H1 (cell line): ENCODE measurements at regions not wholly inside any gene's neighbourhood (a gene's known extent, or its start where the extent isn't known, plus 50 kb on each side); places are given as distances from the start of the nearest gene placed in this dataset.

Experiments
- CTCF ChIA-PET: fragments of 300-600 bp; sonication (Branson Sonifier 250); formaldehyde crosslinking; loops from one replicate; lab custom pipeline; 2021; ENCODE audit not compliant: partially characterized antibody; lab: Charles Lee
- POLR2A ChIA-PET: fragments of 300-600 bp; sonication (Branson Sonifier 250); formaldehyde crosslinking; loops from one replicate; lab custom pipeline; 2021; ENCODE audit warnings: inconsistent platforms; ENCODE audit not compliant: partially characterized antibody; lab: Charles Lee
- DNase-seq, 2 experiments: peaks; one replicate each; pipeline versions ENCODE4 v3.0.0 to v3.0.0-alpha.2; 2010 to 2022; ENCODE audit warnings: low spot score in 2 of 2, low read depth in 1 of 2, mixed read lengths in 1 of 2
- FAIRE-seq: peaks from 2 replicates; lab custom pipeline; 2011; peaks lifted over from hg19 to GRCh38; lab: Jason Lieb, UNC
- H2AFZ ChIP-seq: 2 replicates; pipeline ENCODE4 v1.8.1; 2012; ENCODE audit warnings: low read length, inconsistent platforms
- H2AK5ac ChIP-seq: 2 replicates; pipeline ENCODE4 v1.6.1; 2013; ENCODE audit warnings: low read depth, low read length
- H2BK120ac ChIP-seq: replicated peaks from 2 replicates; pipeline ENCODE3; 2013; ENCODE audit warnings: low read depth, low read length, inconsistent platforms
- H2BK12ac ChIP-seq: 2 replicates; pipeline ENCODE4 v1.6.1; 2013; ENCODE audit warnings: low read depth, low read length
- H2BK15ac ChIP-seq: 2 replicates; pipeline ENCODE4 v1.6.1; 2013; ENCODE audit warnings: low read length
- H2BK20ac ChIP-seq: 2 replicates; pipeline ENCODE4 v1.6.1; 2013; ENCODE audit warnings: low read length
- H2BK5ac ChIP-seq: 2 replicates; pipeline ENCODE4 v1.6.1; 2013; ENCODE audit warnings: low read depth, low read length
- H3K14ac ChIP-seq: 2 replicates; pipeline ENCODE4 v1.6.1; 2013; ENCODE audit warnings: inconsistent platforms; ENCODE audit not compliant: insufficient read length
- H3K18ac ChIP-seq: 2 replicates; pipeline ENCODE4 v1.6.1; 2013; ENCODE audit warnings: low read length; ENCODE audit errors: extremely low read depth
- H3K23ac ChIP-seq: 2 replicates; pipeline ENCODE4 v1.6.1; 2013; ENCODE audit warnings: inconsistent platforms; ENCODE audit not compliant: insufficient read length
- H3K23me2 ChIP-seq: 2 replicates; pipeline ENCODE4 v1.6.1; 2013; ENCODE audit warnings: low read depth, low read length
- H3K27ac ChIP-seq: 2 replicates; pipeline ENCODE4 v1.6.1; 2011; ENCODE audit warnings: low read depth, low read length, inconsistent platforms
- H3K27me3 ChIP-seq, 4 experiments: replicated peaks in 1 of 4; 1 replicate in 1 of 4; 2 replicates in 3 of 4; pipeline versions ENCODE4 v1.6.1 to v1.8.1; 2011 to 2013; ENCODE audit warnings: low read length in 3 of 4, mild to moderate bottlenecking in 3 of 4, inconsistent platforms in 2 of 4, mixed read lengths in 2 of 4, moderate library complexity in 1 of 4; ENCODE audit not compliant: control insufficient read depth in 3 of 4, insufficient read depth in 3 of 4; ENCODE audit errors: extremely low read depth in 1 of 4
- H3K36me3 ChIP-seq, 4 experiments: 2 replicates each; pipeline versions ENCODE4 v1.6.1 to v1.8.1; 2011 to 2013; ENCODE audit warnings: mild to moderate bottlenecking in 4 of 4, low read length in 3 of 4, moderate library complexity in 2 of 4, control low read depth in 1 of 4, inconsistent platforms in 1 of 4; ENCODE audit not compliant: insufficient read depth in 4 of 4, control insufficient read depth in 2 of 4
- H3K4ac ChIP-seq: replicated peaks from 2 replicates; pipeline ENCODE3; 2013; ENCODE audit warnings: low read length, low read depth, mixed read lengths, inconsistent platforms; ENCODE audit not compliant: insufficient read length
- H3K4me1 ChIP-seq, 4 experiments: replicated peaks in 1 of 4; 1 replicate in 1 of 4; 2 replicates in 3 of 4; pipeline versions ENCODE4 v1.6.1 to v1.8.1; 2011 to 2013; ENCODE audit warnings: low read length in 3 of 4, inconsistent platforms in 2 of 4, mixed read lengths in 1 of 4; ENCODE audit not compliant: insufficient read depth in 4 of 4, control insufficient read depth in 3 of 4
- H3K4me2 ChIP-seq, 2 experiments: 2 replicates each; pipeline versions ENCODE4 v1.6.1 to v1.8.1; 2011 to 2013; ENCODE audit warnings: low read depth in 2 of 2, low read length in 2 of 2, control low read depth in 1 of 2, inconsistent platforms in 1 of 2, mild to moderate bottlenecking in 1 of 2; ENCODE audit not compliant: insufficient read depth in 1 of 2
- H3K4me3 ChIP-seq, 4 experiments: fragments of 200-600, 300-600 bp in 1 of 4; sonication (generic), shearing (Covaris generic), sonication (Bioruptor Twin) in 1 of 4; 2 replicates each; pipeline versions ENCODE4 v1.5.1 to v1.8.1; 2011 to 2016; ENCODE audit warnings: low read length in 4 of 4, low read depth in 3 of 4, control low read depth in 2 of 4, inconsistent platforms in 2 of 4, mild to moderate bottlenecking in 2 of 4, mixed read lengths in 1 of 4, moderate library complexity in 1 of 4; ENCODE audit not compliant: insufficient read depth in 2 of 4; ENCODE audit errors: extremely low read depth in 1 of 4
- H3K56ac ChIP-seq: replicated peaks from 2 replicates; pipeline ENCODE3; 2013; ENCODE audit warnings: low read depth, mild to moderate bottlenecking, mixed read lengths, low read length, inconsistent platforms; ENCODE audit not compliant: insufficient read length
- H3K79me1 ChIP-seq: 2 replicates; pipeline ENCODE4 v1.6.1; 2013; ENCODE audit warnings: low read depth, low read length, control low read depth
- H3K79me2 ChIP-seq, 2 experiments: 2 replicates each; pipeline versions ENCODE4 v1.6.1 to v1.8.1; 2012 to 2013; ENCODE audit warnings: low read length in 2 of 2, mild to moderate bottlenecking in 2 of 2, inconsistent platforms in 1 of 2; ENCODE audit not compliant: insufficient read depth in 2 of 2, control insufficient read depth in 1 of 2
- H3K9ac ChIP-seq, 4 experiments: replicated peaks in 1 of 4; 1 replicate in 1 of 4; 2 replicates in 3 of 4; pipeline versions ENCODE4 v1.6.1 to v1.8.1; 2011 to 2013; ENCODE audit warnings: low read depth in 3 of 4, low read length in 3 of 4, control low read depth in 2 of 4, mild to moderate bottlenecking in 2 of 4, moderate library complexity in 2 of 4, inconsistent platforms in 1 of 4; ENCODE audit errors: extremely low read depth in 1 of 4
- H3K9me3 ChIP-seq, 2 experiments: 2 replicates each; pipeline versions ENCODE4 v1.6.1 to v1.8.1; 2012 to 2013; ENCODE audit warnings: mild to moderate bottlenecking in 2 of 2, moderate library complexity in 2 of 2, control low read depth in 1 of 2, inconsistent platforms in 1 of 2, low read depth in 1 of 2, low read length in 1 of 2, mixed read lengths in 1 of 2; ENCODE audit not compliant: insufficient read depth in 2 of 2
- H4K20me1 ChIP-seq, 2 experiments: replicated peaks in 1 of 2; 2 replicates each; pipeline versions ENCODE3 to v1.8.1; 2011 to 2013; ENCODE audit warnings: inconsistent platforms in 2 of 2, low read length in 2 of 2, mild to moderate bottlenecking in 1 of 2; ENCODE audit not compliant: insufficient read depth in 2 of 2, control insufficient read depth in 1 of 2
- H4K5ac ChIP-seq: 2 replicates; pipeline ENCODE4 v1.6.1; 2013; ENCODE audit warnings: low read length, low read depth, mixed read lengths, inconsistent platforms; ENCODE audit not compliant: insufficient read length
- H4K8ac ChIP-seq: 2 replicates; pipeline ENCODE4 v1.8.0; 2013; ENCODE audit warnings: mild to moderate bottlenecking, moderate library complexity, low read length, inconsistent platforms; ENCODE audit not compliant: insufficient read depth; ENCODE audit errors: extremely low read depth
- H4K91ac ChIP-seq: replicated peaks from 2 replicates; pipeline ENCODE3; 2013; ENCODE audit warnings: low read length, mixed read lengths, inconsistent platforms; ENCODE audit not compliant: insufficient read length
- BCL11A ChIP-seq, 2 experiments: IDR thresholded peaks; one replicate each; pipeline ENCODE4 v1.6.1; 2011; ENCODE audit warnings: low read depth in 2 of 2, low read length in 2 of 2, mild to moderate bottlenecking in 2 of 2
- CREB1 ChIP-seq: IDR thresholded peaks from 2 replicates; pipeline ENCODE4 v1.6.1; 2012; ENCODE audit warnings: inconsistent platforms
- HDAC2 ChIP-seq, 2 experiments: fragments of 300-600 bp in 1 of 2; sonication (generic) in 1 of 2; IDR thresholded peaks; 2 replicates each; pipeline ENCODE4 v1.6.1; 2011 to 2012; ENCODE audit warnings: low read depth in 2 of 2, low read length in 2 of 2, mild to moderate bottlenecking in 2 of 2, moderate library complexity in 2 of 2, borderline replicate concordance in 1 of 2, inconsistent platforms in 1 of 2
- HDAC6 ChIP-seq: IDR thresholded peaks from one replicate; pipeline ENCODE4 v1.7.1; 2012; ENCODE audit warnings: low read depth, mild to moderate bottlenecking, inconsistent platforms, low read length, moderate library complexity
- KDM4A ChIP-seq: IDR thresholded peaks from one replicate; pipeline ENCODE4 v1.7.1; 2012; ENCODE audit warnings: low read depth, mild to moderate bottlenecking, moderate library complexity, low read length, inconsistent platforms; ENCODE audit not compliant: severe bottlenecking
- SIN3A ChIP-seq, 2 experiments: IDR thresholded peaks in 1 of 2; conservative IDR thresholded peaks in 1 of 2; 2 replicates each; pipeline ENCODE4 v1.6.1; 2011 to 2012; ENCODE audit warnings: low read length in 2 of 2, improper control_type of control experiment in 1 of 2, low read depth in 1 of 2, mild to moderate bottlenecking in 1 of 2
- SIRT6 ChIP-seq: IDR thresholded peaks from one replicate; pipeline ENCODE4 v1.7.1; 2012; ENCODE audit warnings: low read length, inconsistent platforms
- SP1 ChIP-seq: IDR thresholded peaks from 2 replicates; pipeline ENCODE4 v1.6.1; 2011; ENCODE audit warnings: low read depth, low read length
- SP2 ChIP-seq: IDR thresholded peaks from 2 replicates; pipeline ENCODE4 v1.6.1; 2012; ENCODE audit warnings: mild to moderate bottlenecking, low read length, inconsistent platforms
- SP4 ChIP-seq: IDR thresholded peaks from 2 replicates; pipeline ENCODE4 v1.6.1; 2012; ENCODE audit warnings: low read length, inconsistent platforms
- SUZ12 ChIP-seq: fragments of 200-600 bp; sonication (generic); IDR thresholded peaks from 2 replicates; pipeline ENCODE4 v1.6.1; 2012; ENCODE audit warnings: mild to moderate bottlenecking, inconsistent platforms, low read length, moderate library complexity, mixed read lengths
- YY1 ChIP-seq: IDR thresholded peaks from 2 replicates; pipeline ENCODE4 v1.6.1; 2011; ENCODE audit warnings: low read depth, mild to moderate bottlenecking, low read length
- WGBS, 2 experiments: shearing (Covaris generic) in 1 of 2; methylation state at CpG; one replicate each; pipeline versions ENCODE4 v1.1.6 to v1.1.7; 2013 to 2015; ENCODE audit warnings: low lambda C conversion rate in 2 of 2, mixed read lengths in 2 of 2, inconsistent platforms in 1 of 2, low coverage in 1 of 2, missing lambda C conversion rate in 1 of 2; ENCODE audit not compliant: insufficient replicate concordance in 2 of 2, insufficient coverage in 1 of 2, insufficient read length in 1 of 2; ENCODE audit errors: extremely low coverage in 1 of 2, missing lambda C conversion rate in 1 of 2; 5-methylcytosine and 5-hydroxymethylcytosine counted together
- TF ChIP-seq, protein P1 (sequence below): IDR thresholded peaks from 2 replicates; pipeline ENCODE4 v1.6.1; 2012; ENCODE audit warnings: low read length, inconsistent platforms

DNA sequence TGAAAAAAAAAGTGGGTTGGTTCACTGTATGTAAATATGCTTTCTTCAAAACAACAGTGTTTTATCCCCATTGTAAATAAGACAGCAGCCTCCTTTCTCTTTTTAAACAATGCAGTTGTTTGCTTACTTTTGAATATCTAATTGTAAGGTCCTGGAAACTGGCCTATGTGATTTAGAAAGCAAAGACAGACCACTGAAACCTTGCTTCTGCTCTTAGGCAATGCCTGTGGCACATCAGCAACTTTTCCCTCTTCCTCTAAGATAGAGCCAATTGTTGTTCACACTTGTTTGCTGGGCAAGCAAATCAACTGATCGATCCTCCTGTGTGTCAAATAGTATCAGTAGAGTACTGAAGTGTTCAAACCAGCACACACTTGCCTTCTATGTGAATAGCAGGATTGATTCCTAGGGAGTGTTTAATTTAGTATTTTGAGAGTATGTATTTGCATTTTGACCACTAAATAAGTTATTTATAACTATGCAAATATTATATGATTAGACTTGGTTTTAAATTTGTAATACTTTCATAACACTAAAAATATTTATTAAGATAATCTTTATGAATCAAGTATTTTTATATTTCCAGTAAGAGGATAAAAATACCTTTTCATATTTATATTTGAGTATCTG lies 55.4 kb upstream of the GRPR start:
- H3K79me1 ChIP-seq, result no peaks in the 10 kb centered on the region
- no peaks in the 10 kb centered on the region for H3K36me3 ChIP-seq
- ChIA-PET POLR2A (no interaction called here), CTCF (no interaction called here)
- no peak overlapping the region for H4K91ac ChIP-seq
- H3K9me3 ChIP-seq, result no peaks in the 10 kb centered on the region
- H3K9ac ChIP-seq, result no peak overlapping the region
- H3K4ac ChIP-seq, result no peak overlapping the region
- 89% methylated on average over 1 of the region's 1 CpG; no CpG with 5 or more reads in 1 of the 2 experiments for WGBS, 2 experiments
- no peak overlapping the region for H4K5ac ChIP-seq
- no peak for FAIRE-seq
- no peak overlapping the region for H2BK120ac ChIP-seq
- H2BK12ac ChIP-seq, result no peak overlapping the region; the same call in 1 of the 2 replicates
- no peak overlapping the region for H2BK20ac ChIP-seq
- no peak overlapping the region for H3K14ac ChIP-seq
- no peaks in the 10 kb centered on the region for H3K27me3 ChIP-seq
- H3K56ac ChIP-seq, result no peak overlapping the region
- no peak overlapping the region for H3K4me3 ChIP-seq
- H3K27ac ChIP-seq, result no peak overlapping the region
- no peak overlapping the region for H3K4me2 ChIP-seq
- H2AK5ac ChIP-seq, result no peak overlapping the region
- no peak overlapping the region for H4K8ac ChIP-seq
- no peak overlapping the region; the same call in 1 of the 2 replicates for H3K18ac ChIP-seq
- no peak overlapping the region for H3K23ac ChIP-seq
- no peaks in the 10 kb centered on the region for H3K23me2 ChIP-seq
- H4K20me1 ChIP-seq, result no peaks in the 10 kb centered on the region
- no peak overlapping the region for H2BK15ac ChIP-seq
- H2BK5ac ChIP-seq, result no peak overlapping the region
- peaks cover 0 to 3% (median 0%) of the 10 kb centered on the region in 4 experiments; a peak in 1 of 7 replicates for H3K4me1 ChIP-seq
- no peak overlapping the region for H2AFZ ChIP-seq
- no peaks in the 10 kb centered on the region for H3K79me2 ChIP-seq
- no peak for DNase-seq
- TF ChIP-seq SIN3A (conservative IDR thresholded peaks at IDR 0.05 in 1 of 2, IDR thresholded peaks at IDR 0.05 in 1 of 2; ENCODE audit: low read depth in 1 of 2, low read length in 2 of 2), result no peak
- TF ChIP-seq BCL11A (IDR thresholded peaks at IDR 0.05; ENCODE audit: low read depth in 2 of 2, low read length in 2 of 2), result no peak
- no peak for TF ChIP-seq CREB1
- TF ChIP-seq SP2, result no peak
- TF ChIP-seq HDAC6, result no peak
- TF ChIP-seq YY1, result no peak
- TF ChIP-seq SP4, result no peak
- no peak for TF ChIP-seq HDAC2 (IDR thresholded peaks at IDR 0.05; ENCODE audit: borderline replicate concordance in 1 of 2, low read depth in 2 of 2, low read length in 2 of 2)
- no peak for TF ChIP-seq KDM4A
- TF ChIP-seq SIRT6, result no peak
- no peak for TF ChIP-seq SP1
- TF ChIP-seq, protein P1, sequence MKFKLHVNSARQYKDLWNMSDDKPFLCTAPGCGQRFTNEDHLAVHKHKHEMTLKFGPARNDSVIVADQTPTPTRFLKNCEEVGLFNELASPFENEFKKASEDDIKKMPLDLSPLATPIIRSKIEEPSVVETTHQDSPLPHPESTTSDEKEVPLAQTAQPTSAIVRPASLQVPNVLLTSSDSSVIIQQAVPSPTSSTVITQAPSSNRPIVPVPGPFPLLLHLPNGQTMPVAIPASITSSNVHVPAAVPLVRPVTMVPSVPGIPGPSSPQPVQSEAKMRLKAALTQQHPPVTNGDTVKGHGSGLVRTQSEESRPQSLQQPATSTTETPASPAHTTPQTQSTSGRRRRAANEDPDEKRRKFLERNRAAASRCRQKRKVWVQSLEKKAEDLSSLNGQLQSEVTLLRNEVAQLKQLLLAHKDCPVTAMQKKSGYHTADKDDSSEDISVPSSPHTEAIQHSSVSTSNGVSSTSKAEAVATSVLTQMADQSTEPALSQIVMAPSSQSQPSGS, result no peak
- no peak for TF ChIP-seq SUZ12
